CD14-positive monocyte (primary cell): ENCODE measurements at regions not wholly inside any gene's neighbourhood (a gene's known extent, or its start where the extent isn't known, plus 50 kb on each side); places are given as distances from the start of the nearest gene placed in this dataset.

Experiments used
- DNase-seq, 3 donors: peaks; one replicate each; pipeline ENCODE4 v3.0.0-alpha.2; 2011 to 2022
- H2AFZ ChIP-seq: 2 replicates; pipeline ENCODE4 v1.6.0; 2012; ENCODE audit warnings: mild to moderate bottlenecking, low read depth, low read length, inconsistent platforms; ENCODE audit not compliant: insufficient read depth, poor library complexity, severe bottlenecking
- H3K27ac ChIP-seq, 2 donors: 1 replicate in 1 of 2; 2 replicates in 1 of 2; pipeline ENCODE4 v1.5.1; 2012 to 2013; ENCODE audit warnings: low read length in 2 of 2, control low read depth in 1 of 2, inconsistent platforms in 1 of 2, low read depth in 1 of 2, mild to moderate bottlenecking in 1 of 2
- H3K27me3 ChIP-seq, 2 donors: one replicate each; pipeline versions ENCODE4 v1.6.0 to v1.6.1; 2011 to 2013; ENCODE audit warnings: low read length in 2 of 2; ENCODE audit not compliant: control insufficient read depth in 2 of 2, insufficient read depth in 2 of 2
- H3K36me3 ChIP-seq, 2 donors: replicated peaks in 1 of 2; 1 replicate in 1 of 2; 2 replicates in 1 of 2; pipeline versions ENCODE4 v1.5.1 to v1.6.1; 2012 to 2013; ENCODE audit warnings: low read length in 2 of 2, control low read depth in 1 of 2, inconsistent platforms in 1 of 2, mild to moderate bottlenecking in 1 of 2; ENCODE audit not compliant: insufficient read depth in 2 of 2, control insufficient read depth in 1 of 2
- H3K4me1 ChIP-seq, 2 donors: 1 replicate in 1 of 2; 2 replicates in 1 of 2; pipeline versions ENCODE4 v1.5.1 to v1.6.1; 2012 to 2013; ENCODE audit warnings: low read length in 2 of 2, control low read depth in 1 of 2, inconsistent platforms in 1 of 2, mild to moderate bottlenecking in 1 of 2, moderate library complexity in 1 of 2; ENCODE audit not compliant: insufficient read depth in 2 of 2, control insufficient read depth in 1 of 2
- H3K4me2 ChIP-seq: replicated peaks from 2 replicates; pipeline ENCODE3; 2012; ENCODE audit warnings: low read length, moderate library complexity, mild to moderate bottlenecking; ENCODE audit not compliant: poor library complexity, severe bottlenecking; ENCODE audit errors: extremely low read depth
- H3K4me3 ChIP-seq, 3 experiments: fragments of 200-600 bp in 1 of 3; sonication (generic) in 1 of 3; replicated peaks in 1 of 3; 1 replicate in 2 of 3; 2 replicates in 1 of 3; pipeline ENCODE4 v1.5.1; 2011 to 2013; ENCODE audit warnings: low read length in 3 of 3, mild to moderate bottlenecking in 3 of 3, control low read depth in 2 of 3, low read depth in 2 of 3, inconsistent platforms in 1 of 3, moderate library complexity in 1 of 3
- H3K79me2 ChIP-seq: 2 replicates; pipeline ENCODE4 v1.6.0; 2012; ENCODE audit warnings: mild to moderate bottlenecking, control low read depth, inconsistent platforms, low read length, moderate library complexity; ENCODE audit not compliant: insufficient read depth
- H3K9ac ChIP-seq: 2 replicates; pipeline ENCODE4 v1.6.0; 2017; ENCODE audit warnings: low read length, mild to moderate bottlenecking; ENCODE audit not compliant: insufficient read depth, poor library complexity, severe bottlenecking
- H3K9me3 ChIP-seq, 2 donors: replicated peaks in 1 of 2; 1 replicate in 1 of 2; 2 replicates in 1 of 2; pipeline versions ENCODE4 v1.5.1 to v1.6.1; 2012 to 2013; ENCODE audit warnings: low read length in 2 of 2, control low read depth in 1 of 2; ENCODE audit not compliant: control insufficient read depth in 1 of 2, insufficient read depth in 1 of 2
- H4K20me1 ChIP-seq: 2 replicates; pipeline ENCODE4 v1.6.0; 2012; ENCODE audit warnings: mild to moderate bottlenecking, low read length, control low read depth, moderate library complexity; ENCODE audit not compliant: insufficient read depth
- H3K27ac Mint-ChIP-seq, 7 donors: one replicate each; pipeline ENCODE4 v1.8.0; 2020; ENCODE audit warnings: mild to moderate bottlenecking in 7 of 7, mixed read lengths in 7 of 7, moderate library complexity in 6 of 7, inconsistent platforms in 2 of 7
- H3K27me3 Mint-ChIP-seq, 3 donors: one replicate each; pipeline ENCODE4 v1.8.0; 2021 to 2022; ENCODE audit warnings: low read depth in 3 of 3, mild to moderate bottlenecking in 3 of 3, mixed read lengths in 3 of 3, moderate library complexity in 3 of 3, inconsistent platforms in 1 of 3
- H3K36me3 Mint-ChIP-seq, 2 donors: one replicate each; pipeline ENCODE4 v1.8.0; 2020; ENCODE audit warnings: mixed read lengths in 2 of 2, inconsistent platforms in 1 of 2, mild to moderate bottlenecking in 1 of 2
- H3K4me1 Mint-ChIP-seq: one replicate; pipeline ENCODE4 v1.8.0; 2020; ENCODE audit warnings: mild to moderate bottlenecking, mixed read lengths
- H3K4me3 Mint-ChIP-seq, 2 donors: one replicate each; pipeline ENCODE4 v1.8.0; 2020; ENCODE audit warnings: mild to moderate bottlenecking in 2 of 2, mixed read lengths in 2 of 2, moderate library complexity in 1 of 2
- H3K9me3 Mint-ChIP-seq, 7 donors: one replicate each; pipeline ENCODE4 v1.8.0; 2020 to 2022; ENCODE audit warnings: mixed read lengths in 7 of 7, mild to moderate bottlenecking in 6 of 7, moderate library complexity in 6 of 7, inconsistent platforms in 2 of 7
- CTCF ChIP-seq: fragments of 200-600 bp; IDR thresholded peaks from one replicate; pipeline ENCODE4 v1.8.0; 2022; ENCODE audit warnings: antibody characterized with exemption, mild to moderate bottlenecking
- WGBS: methylation state at CpG from one replicate; pipeline ENCODE4 v1.1.5; 2013; ENCODE audit warnings: missing lambda C conversion rate; ENCODE audit not compliant: insufficient coverage; 5-methylcytosine and 5-hydroxymethylcytosine counted together
- intact Hi-C, 2 donors: fragments of 100-400 bp; cut with micrococcal nuclease; formaldehyde crosslinking; loops; one replicate each; pipeline versions ENCODE4 v1.15.0 to v1.15.1; 2023

GRCh38 chr5:125528881-125529280, 782.4 kb upstream of the ZNF608 start:
- no peak overlapping the region for H3K4me3 ChIP-seq
- Mint-ChIP-seq H3K4me1 (no peaks in the 10 kb centered on the region), H3K9me3 (peaks cover 0 to 3% (median 1%) of the 10 kb centered on the region in 7 donors), H3K27ac (no peak overlapping the region), H3K36me3 (no peaks in the 10 kb centered on the region), H3K27me3 (no peaks in the 10 kb centered on the region), H3K4me3 (no peak overlapping the region)
- no peaks in the 10 kb centered on the region for H3K79me2 ChIP-seq
- H3K4me2 ChIP-seq: no peak overlapping the region
- no peaks in the 10 kb centered on the region for H4K20me1 ChIP-seq
- no peak overlapping the region for H3K27ac ChIP-seq
- H2AFZ ChIP-seq: no peak overlapping the region
- no peaks in the 10 kb centered on the region for H3K9me3 ChIP-seq
- no peak for DNase-seq
- no peaks in the 10 kb centered on the region for H3K27me3 ChIP-seq
- no peaks in the 10 kb centered on the region for H3K4me1 ChIP-seq
- no peak overlapping the region for H3K9ac ChIP-seq
- WGBS: no CpG with 5 or more reads among the region's 1 CpG
- intact Hi-C loops: no loop called here
- no peak for TF ChIP-seq CTCF
- no peaks in the 10 kb centered on the region for H3K36me3 ChIP-seq

GRCh38 chr5:125530833-125531615, 784.6 kb upstream of the ZNF608 start:
- H3K27me3 Mint-ChIP-seq: no peaks in the 10 kb centered on the region
- no peaks in the 10 kb centered on the region for H3K9me3 ChIP-seq
- peaks cover 0 to 7% (median 2%) of the 10 kb centered on the region in 7 donors for H3K9me3 Mint-ChIP-seq

More at GRCh38 chr5:125530833-125531615, 784.6 kb upstream of the ZNF608 start:
- H3K4me1 ChIP-seq: no peaks in the 10 kb centered on the region
- TF ChIP-seq CTCF: no peak
- H3K27ac Mint-ChIP-seq: no peak overlapping the region
- no peaks in the 10 kb centered on the region for H4K20me1 ChIP-seq
- H3K4me3 Mint-ChIP-seq: no peak overlapping the region
- H3K79me2 ChIP-seq: no peaks in the 10 kb centered on the region
- no peak overlapping the region for H3K9ac ChIP-seq
- H3K27me3 ChIP-seq: no peaks in the 10 kb centered on the region
- no peak overlapping the region for H3K4me3 ChIP-seq
- H2AFZ ChIP-seq: no peak overlapping the region
- no peaks in the 10 kb centered on the region for H3K36me3 Mint-ChIP-seq
- intact Hi-C loops: no loop called here
- H3K4me2 ChIP-seq: no peak overlapping the region
- H3K27ac ChIP-seq: no peak overlapping the region
- WGBS: no CpG with 5 or more reads among the region's 5 CpGs
- no peaks in the 10 kb centered on the region for H3K4me1 Mint-ChIP-seq
- DNase-seq: no peak
- no peaks in the 10 kb centered on the region for H3K36me3 ChIP-seq
